NT2/D1 (cell line): ENCODE measurements at regions not wholly inside any gene's neighbourhood (a gene's known extent, or its start where the extent isn't known, plus 50 kb on each side); places are given as distances from the start of the nearest gene placed in this dataset.

ENCODE experiments used
- YY1 ChIP-seq: IDR thresholded peaks from 2 replicates; pipeline ENCODE4 v1.6.1; 2011; ENCODE audit not compliant: insufficient read length, insufficient read depth
- ZNF274 ChIP-seq: IDR thresholded peaks from 2 replicates; pipeline ENCODE4 v1.6.1; 2011; ENCODE audit warnings: mild to moderate bottlenecking, low read depth, low read length

DNA sequence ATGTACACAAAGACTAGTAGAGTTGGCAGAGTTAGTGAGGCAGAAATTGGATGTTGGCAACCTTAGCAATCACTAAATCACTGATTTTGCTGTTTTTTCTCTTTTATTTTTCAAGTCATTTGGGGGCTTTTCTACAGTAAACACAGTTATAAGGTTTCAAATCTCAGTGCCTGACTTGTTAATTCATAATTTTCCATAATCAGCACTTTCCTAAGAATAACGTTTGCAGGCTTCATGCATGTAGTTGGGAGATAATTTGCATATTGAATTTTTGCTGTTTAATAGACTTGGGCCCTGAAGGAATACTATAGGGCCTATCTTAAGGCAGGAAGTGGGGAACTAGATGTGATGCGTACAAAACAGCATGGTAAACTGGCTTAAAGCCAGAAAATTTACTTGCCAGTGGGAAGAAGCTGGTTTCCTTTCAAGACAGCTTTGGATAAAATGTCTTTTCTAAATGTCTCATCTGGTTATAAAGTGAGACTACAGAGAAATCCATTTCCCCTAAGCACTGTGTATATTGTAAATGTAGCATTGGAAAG, 127.2 kb upstream of the SMIM21 start:
- TF ChIP-seq YY1 (no peak), ZNF274 (no peak)
